Trophoblast cell (in vitro differentiated cells and primary cell): ENCODE measurements at regions not wholly inside any gene's neighbourhood (a gene's known extent, or its start where the extent isn't known, plus 50 kb on each side); places are given as distances from the start of the nearest gene placed in this dataset.
A peak's percentile ranks its signal among the peaks of the same experiment; 100 is the strongest.

Experiments used
- DNase-seq, 2 donors: peaks; one replicate each; pipeline ENCODE4 v3.0.0-alpha.2; 2016
- H2AFZ ChIP-seq: 2 replicates; pipeline ENCODE4 v1.6.1; 2013; ENCODE audit warnings: low read length, moderate library complexity, mild to moderate bottlenecking; ENCODE audit not compliant: insufficient read depth, poor library complexity
- H2AK5ac ChIP-seq: 2 replicates; pipeline ENCODE4 v1.6.1; 2013; ENCODE audit warnings: mild to moderate bottlenecking, low read length
- H2BK120ac ChIP-seq: 2 replicates; pipeline ENCODE4 v1.6.1; 2013; ENCODE audit warnings: low read length, mild to moderate bottlenecking, moderate library complexity; ENCODE audit not compliant: insufficient read depth, poor library complexity
- H2BK12ac ChIP-seq: 2 replicates; pipeline ENCODE4 v1.6.1; 2013; ENCODE audit warnings: mild to moderate bottlenecking, low read length, moderate library complexity
- H2BK5ac ChIP-seq: 2 replicates; pipeline ENCODE4 v1.6.1; 2013; ENCODE audit warnings: low read length, low read depth, moderate library complexity, mild to moderate bottlenecking; ENCODE audit not compliant: poor library complexity
- H3K14ac ChIP-seq: 2 replicates; pipeline ENCODE4 v1.6.1; 2013; ENCODE audit warnings: mild to moderate bottlenecking, low read length
- H3K18ac ChIP-seq: 2 replicates; pipeline ENCODE4 v1.6.1; 2013; ENCODE audit warnings: mild to moderate bottlenecking, low read length
- H3K23ac ChIP-seq: 2 replicates; pipeline ENCODE4 v1.6.1; 2013; ENCODE audit warnings: low read length
- H3K27ac ChIP-seq: 2 replicates; pipeline ENCODE4 v1.5.1; 2013; ENCODE audit warnings: low read depth, mild to moderate bottlenecking, inconsistent platforms, low read length, moderate library complexity
- H3K27me3 ChIP-seq: 2 replicates; pipeline ENCODE4 v1.6.1; 2013; ENCODE audit warnings: inconsistent platforms, mild to moderate bottlenecking, low read length, moderate library complexity; ENCODE audit not compliant: insufficient read depth
- H3K36me3 ChIP-seq, 2 experiments: 1 replicate in 1 of 2; 2 replicates in 1 of 2; pipeline ENCODE4 v1.6.1; 2013; ENCODE audit warnings: low read length in 2 of 2, mild to moderate bottlenecking in 2 of 2, moderate library complexity in 1 of 2; ENCODE audit not compliant: insufficient read depth in 2 of 2, control insufficient read depth in 1 of 2
- H3K4ac ChIP-seq: 2 replicates; pipeline ENCODE4 v1.6.1; 2013; ENCODE audit warnings: low read depth, mild to moderate bottlenecking, low read length, moderate library complexity
- H3K4me1 ChIP-seq, 2 experiments: 1 replicate in 1 of 2; 2 replicates in 1 of 2; pipeline ENCODE4 v1.6.1; 2013; ENCODE audit warnings: low read length in 2 of 2, mild to moderate bottlenecking in 2 of 2, moderate library complexity in 1 of 2; ENCODE audit not compliant: insufficient read depth in 2 of 2, control insufficient read depth in 1 of 2
- H3K4me2 ChIP-seq: 2 replicates; pipeline ENCODE4 v1.6.1; 2013; ENCODE audit warnings: inconsistent platforms, mild to moderate bottlenecking, low read length, moderate library complexity
- H3K4me3 ChIP-seq: 2 replicates; pipeline ENCODE4 v1.5.1; 2013; ENCODE audit warnings: mild to moderate bottlenecking, low read depth, low read length, inconsistent platforms
- H3K79me1 ChIP-seq: one replicate; pipeline ENCODE4 v1.6.1; 2013; ENCODE audit warnings: low read length
- H3K79me2 ChIP-seq: 2 replicates; pipeline ENCODE4 v1.6.1; 2013; ENCODE audit warnings: low read length, mild to moderate bottlenecking; ENCODE audit not compliant: control insufficient read depth, insufficient read depth, poor library complexity
- H3K9ac ChIP-seq: 2 replicates; pipeline ENCODE4 v1.6.1; 2013; ENCODE audit warnings: mild to moderate bottlenecking, low read length
- H3K9me3 ChIP-seq: 2 replicates; pipeline ENCODE4 v1.6.1; 2013; ENCODE audit warnings: low read depth, mild to moderate bottlenecking, control low read depth, inconsistent platforms, low read length; ENCODE audit not compliant: insufficient read depth
- H4K12ac ChIP-seq: 2 replicates; pipeline ENCODE4 v1.6.1; 2013; ENCODE audit warnings: low read depth, mild to moderate bottlenecking, low read length, moderate library complexity
- H4K8ac ChIP-seq: 2 replicates; pipeline ENCODE4 v1.6.1; 2013; ENCODE audit warnings: low read depth, mild to moderate bottlenecking, low read length, moderate library complexity
- H4K91ac ChIP-seq: one replicate; pipeline ENCODE4 v1.6.1; 2013; ENCODE audit warnings: low read depth, mild to moderate bottlenecking, low read length, moderate library complexity
- WGBS: extraction: QIAGEN DNeasy Blood & Tissue Kit; methylation state at CpG from one replicate; pipeline ENCODE4 v1.1.7; 2013; ENCODE audit warnings: missing lambda C conversion rate; ENCODE audit not compliant: insufficient read length, insufficient coverage; ENCODE audit errors: extremely low coverage; 5-methylcytosine and 5-hydroxymethylcytosine counted together

- DNase-seq = no peak
- Histone ChIP-seq H3K4me2 (no peak overlapping the region), H3K36me3 (no peaks in the 10 kb centered on the region), H3K14ac (peak overlapping the region; percentile 48), H3K79me1 (peaks cover 31% of the 10 kb centered on the region), H2BK120ac (peak overlapping the region; percentile 77), H2BK5ac (no peak overlapping the region), H4K12ac (no peak overlapping the region), H3K79me2 (peaks cover 7% of the 10 kb centered on the region), H3K4me1 (peaks cover 25 to 32% of the 10 kb centered on the region in 2 experiments), H4K8ac (no peak overlapping the region), H3K9me3 (peaks cover 2% of the 10 kb centered on the region), H2BK12ac (peak overlapping the region; percentile 80), H2AFZ (no peak overlapping the region), H3K18ac (peak overlapping the region; percentile 48), H3K27me3 (no peaks in the 10 kb centered on the region), H3K9ac (no peak overlapping the region), H3K23ac (no peak overlapping the region), H4K91ac (peak overlapping the region; percentile 71), H3K4me3 (no peak overlapping the region), H3K4ac (no peak overlapping the region), H3K27ac (no peak overlapping the region), H2AK5ac (peak overlapping the region; percentile 90)
- WGBS = no CpG with 5 or more reads among the region's 10 CpGs
Observed at GRCh38 chr7:47633134-47633533, 51.2 kb upstream of the TNS3 start.
